GM23248 (cell line): ENCODE measurements at regions not wholly inside any gene's neighbourhood (a gene's known extent, or its start where the extent isn't known, plus 50 kb on each side); places are given as distances from the start of the nearest gene placed in this dataset.

Experiments used
- EZH2 ChIP-seq: fragments of 200-600 bp; sonication (generic); IDR thresholded peaks from 2 replicates; pipeline ENCODE4 v1.6.1; 2018; ENCODE audit warnings: antibody characterized with exemption, mild to moderate bottlenecking; ENCODE audit not compliant: insufficient read depth, poor library complexity, severe bottlenecking
- EZH2phosphoT487 ChIP-seq: fragments of 200-600 bp; sonication (generic); IDR thresholded peaks from 2 replicates; pipeline ENCODE4 v1.6.1; 2018; ENCODE audit warnings: antibody characterized with exemption, moderate library complexity, mild to moderate bottlenecking, low read depth; ENCODE audit not compliant: insufficient read depth

- TF ChIP-seq EZH2 (no peak), EZH2phosphoT487 (no peak)
These were observed 52.1 kb upstream of the CCNG1 start for GRCh38 chr5:163385271-163385670.
